Ascending aorta (tissue), 2 donors: ENCODE measurements at regions not wholly inside any gene's neighbourhood (a gene's known extent, or its start where the extent isn't known, plus 50 kb on each side); places are given as distances from the start of the nearest gene placed in this dataset.

Source experiments
- DNase-seq, 2 donors: peaks; one replicate each; pipeline ENCODE4 v3.0.0-alpha.2; 2019; ENCODE audit warnings: low spot score in 2 of 2
- H3K27ac ChIP-seq, 2 donors: fragments of 200-600 bp; sonication (generic); one replicate each; pipeline ENCODE4 v1.5.1; 2016 to 2017; ENCODE audit warnings: mild to moderate bottlenecking in 1 of 2
- H3K27me3 ChIP-seq: fragments of 200-600 bp; sonication (generic); one replicate; pipeline ENCODE4 v1.5.1; 2017
- H3K36me3 ChIP-seq, 2 donors: fragments of 200-600 bp; sonication (generic); one replicate each; pipeline ENCODE4 v1.5.1; 2016
- H3K4me1 ChIP-seq, 2 donors: fragments of 200-600 bp; sonication (generic); one replicate each; pipeline ENCODE4 v1.5.1; 2016 to 2017; ENCODE audit warnings: mild to moderate bottlenecking in 1 of 2
- H3K4me3 ChIP-seq, 2 donors: fragments of 200-600 bp; sonication (generic); one replicate each; pipeline ENCODE4 v1.5.1; 2016 to 2017; ENCODE audit warnings: mild to moderate bottlenecking in 1 of 2
- H3K9me3 ChIP-seq, 2 donors: fragments of 200-600 bp; sonication (generic); one replicate each; pipeline ENCODE4 v1.5.1; 2016
- intact Hi-C: fragments of 100-400 bp; cut with DNase I; formaldehyde crosslinking; loops from one replicate; pipeline ENCODE4 v1.15.1; 2023
- TF ChIP-seq, protein P1 (sequence below), 3 experiments: fragments of 200-600 bp in 2 of 3; fragments of 450-650 bp in 1 of 3; sonication (generic) in 2 of 3; IDR thresholded peaks; one replicate each; pipeline ENCODE4 v1.5.1; 2016 to 2019; ENCODE audit warnings: antibody characterized with exemption in 3 of 3, mild to moderate bottlenecking in 1 of 3, moderate library complexity in 1 of 3

DNA sequence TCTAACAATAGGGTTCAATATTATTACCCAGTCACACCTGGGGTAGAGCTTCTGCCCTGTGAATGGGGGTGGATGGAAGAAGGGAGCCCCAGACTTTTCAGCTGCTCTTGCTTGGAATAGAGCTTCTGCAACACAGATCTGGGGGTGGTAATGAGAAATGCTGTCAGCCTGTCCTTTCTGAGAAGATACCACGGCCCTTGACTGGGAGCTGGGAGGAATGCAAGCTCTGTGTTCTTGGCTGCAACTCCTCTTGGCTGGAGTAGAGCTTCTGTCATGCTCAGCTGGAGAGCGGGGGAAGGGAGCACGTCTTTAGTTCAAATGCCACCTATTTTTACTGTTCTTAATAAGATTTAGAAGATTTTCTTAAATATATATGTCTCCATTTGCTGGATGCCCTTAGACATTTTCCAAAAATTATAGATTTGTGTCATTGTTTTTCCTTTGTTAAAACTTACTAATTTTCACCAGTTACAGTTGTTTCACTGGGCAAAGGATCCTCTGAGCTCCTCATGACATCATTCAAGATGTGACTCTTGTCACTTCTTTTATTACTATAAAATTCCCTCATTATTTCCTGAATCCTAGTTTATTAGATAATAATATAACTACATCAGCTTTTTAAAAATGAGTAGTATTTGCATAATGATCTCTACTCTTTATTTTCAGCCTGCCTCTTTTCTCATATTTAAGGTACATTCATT is 180.0 kb upstream of the TGFBR2 start:
- peak in 1 of 2 donors; percentile 67 for DNase-seq
- no peak overlapping the region for H3K27ac ChIP-seq
- TF ChIP-seq, protein P1, sequence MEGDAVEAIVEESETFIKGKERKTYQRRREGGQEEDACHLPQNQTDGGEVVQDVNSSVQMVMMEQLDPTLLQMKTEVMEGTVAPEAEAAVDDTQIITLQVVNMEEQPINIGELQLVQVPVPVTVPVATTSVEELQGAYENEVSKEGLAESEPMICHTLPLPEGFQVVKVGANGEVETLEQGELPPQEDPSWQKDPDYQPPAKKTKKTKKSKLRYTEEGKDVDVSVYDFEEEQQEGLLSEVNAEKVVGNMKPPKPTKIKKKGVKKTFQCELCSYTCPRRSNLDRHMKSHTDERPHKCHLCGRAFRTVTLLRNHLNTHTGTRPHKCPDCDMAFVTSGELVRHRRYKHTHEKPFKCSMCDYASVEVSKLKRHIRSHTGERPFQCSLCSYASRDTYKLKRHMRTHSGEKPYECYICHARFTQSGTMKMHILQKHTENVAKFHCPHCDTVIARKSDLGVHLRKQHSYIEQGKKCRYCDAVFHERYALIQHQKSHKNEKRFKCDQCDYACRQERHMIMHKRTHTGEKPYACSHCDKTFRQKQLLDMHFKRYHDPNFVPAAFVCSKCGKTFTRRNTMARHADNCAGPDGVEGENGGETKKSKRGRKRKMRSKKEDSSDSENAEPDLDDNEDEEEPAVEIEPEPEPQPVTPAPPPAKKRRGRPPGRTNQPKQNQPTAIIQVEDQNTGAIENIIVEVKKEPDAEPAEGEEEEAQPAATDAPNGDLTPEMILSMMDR (IDR thresholded peaks at IDR 0.05), result no peak
- no peaks in the 10 kb centered on the region for H3K9me3 ChIP-seq
- H3K36me3 ChIP-seq, result no peaks in the 10 kb centered on the region
- H3K4me3 ChIP-seq, result no peak overlapping the region
- H3K4me1 ChIP-seq, result peaks cover 0 to 12% of the 10 kb centered on the region in 2 donors
- H3K27me3 ChIP-seq, result no peaks in the 10 kb centered on the region
- intact Hi-C loops, result no loop called here

- TF ChIP-seq, protein P1 (IDR thresholded peaks at IDR 0.05), result no peak
- Histone ChIP-seq H3K9me3 (no peaks in the 10 kb centered on the region), H3K36me3 (no peaks in the 10 kb centered on the region), H3K27ac (no peak overlapping the region), H3K4me1 (peaks cover 0 to 12% of the 10 kb centered on the region in 2 donors), H3K27me3 (no peaks in the 10 kb centered on the region), H3K4me3 (no peak overlapping the region)
- no peak for DNase-seq
- intact Hi-C loops, result no loop called here
Observed at GRCh38 chr3:30428251-30428650, 178.2 kb upstream of the TGFBR2 start.

DNA sequence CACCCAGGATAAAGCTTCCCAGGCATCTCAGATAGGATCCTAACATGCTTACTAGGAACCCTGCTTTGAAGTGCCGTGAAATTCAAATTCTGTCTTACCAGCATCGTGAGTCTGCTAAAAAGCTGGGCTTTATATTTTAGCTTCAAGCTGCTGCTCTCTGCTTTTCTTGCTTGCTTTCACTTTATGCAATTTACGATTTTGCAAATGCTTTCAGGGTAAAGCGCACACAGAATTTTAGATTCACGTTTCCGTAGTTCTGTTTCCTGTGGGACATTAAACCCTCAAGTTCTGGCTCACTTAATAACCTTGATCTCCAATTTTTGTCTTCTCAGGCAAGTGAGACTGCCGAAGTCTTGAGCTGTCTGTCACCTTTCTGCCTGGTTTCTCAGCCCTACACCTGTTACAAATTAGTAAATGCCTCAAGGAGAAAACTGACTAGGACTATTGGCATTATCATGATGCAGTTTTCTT is 170.5 kb upstream of the TGFBR2 start:
- intact Hi-C loops, result no loop called here
- no peaks in the 10 kb centered on the region for H3K9me3 ChIP-seq
- no peaks in the 10 kb centered on the region for H3K36me3 ChIP-seq
- H3K4me1 ChIP-seq, result peaks cover 7 to 40% of the 10 kb centered on the region in 2 donors
- DNase-seq, result no peak
- TF ChIP-seq, protein P1 (IDR thresholded peaks at IDR 0.05), result no peak
- H3K27ac ChIP-seq, result peak overlapping the region; percentile 83 to 85
- no peak overlapping the region for H3K4me3 ChIP-seq
- no peaks in the 10 kb centered on the region for H3K27me3 ChIP-seq

- peak; percentile 12 to 69 for DNase-seq
- Histone ChIP-seq H3K27me3 (no peaks in the 10 kb centered on the region), H3K4me1 (peaks cover 7 to 51% of the 10 kb centered on the region in 2 donors), H3K27ac (peak overlapping the region; percentile 83 to 85), H3K4me3 (no peak overlapping the region), H3K36me3 (no peaks in the 10 kb centered on the region), H3K9me3 (no peaks in the 10 kb centered on the region)
- intact Hi-C loops, result no loop called here
- TF ChIP-seq, protein P1 (IDR thresholded peaks at IDR 0.05), result peak in 2 of 3 experiments; percentile 12 to 15
Observed at GRCh38 chr3:30437171-30437601, 169.2 kb upstream of the TGFBR2 start.

DNA sequence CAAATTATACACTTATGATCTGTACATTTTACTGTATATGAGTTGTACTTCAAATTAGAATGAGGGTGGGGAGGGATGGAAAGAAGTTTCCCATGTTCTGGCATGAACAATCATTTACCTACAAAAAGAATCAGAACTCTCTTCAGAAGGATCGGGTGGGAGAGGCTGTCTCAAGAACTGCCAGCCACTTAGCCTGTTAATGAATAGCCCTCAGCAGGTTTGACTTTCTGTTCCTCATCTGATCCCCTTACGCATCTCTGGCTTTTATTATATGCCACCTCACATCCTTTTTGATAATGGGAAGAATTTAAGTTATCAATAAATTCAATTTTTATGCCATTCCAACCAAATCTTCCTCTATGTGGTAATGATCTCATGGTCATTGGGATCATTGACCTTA is 168.3 kb upstream of the TGFBR2 start:
- Histone ChIP-seq H3K9me3 (no peaks in the 10 kb centered on the region), H3K27ac (peak overlapping the region; percentile 83 to 85), H3K27me3 (no peaks in the 10 kb centered on the region), H3K4me3 (no peak overlapping the region), H3K36me3 (no peaks in the 10 kb centered on the region), H3K4me1 (peaks cover 7 to 59% of the 10 kb centered on the region in 2 donors)
- intact Hi-C loops, result no loop called here
- TF ChIP-seq, protein P1 (IDR thresholded peaks at IDR 0.05), result no peak
- DNase-seq, result no peak
